ENCODE measurements at regions not wholly inside any gene's neighbourhood (a gene's known extent, or its start where the extent isn't known, plus 50 kb on each side); places are given as distances from the start of the nearest gene placed in this dataset.

DNA sequence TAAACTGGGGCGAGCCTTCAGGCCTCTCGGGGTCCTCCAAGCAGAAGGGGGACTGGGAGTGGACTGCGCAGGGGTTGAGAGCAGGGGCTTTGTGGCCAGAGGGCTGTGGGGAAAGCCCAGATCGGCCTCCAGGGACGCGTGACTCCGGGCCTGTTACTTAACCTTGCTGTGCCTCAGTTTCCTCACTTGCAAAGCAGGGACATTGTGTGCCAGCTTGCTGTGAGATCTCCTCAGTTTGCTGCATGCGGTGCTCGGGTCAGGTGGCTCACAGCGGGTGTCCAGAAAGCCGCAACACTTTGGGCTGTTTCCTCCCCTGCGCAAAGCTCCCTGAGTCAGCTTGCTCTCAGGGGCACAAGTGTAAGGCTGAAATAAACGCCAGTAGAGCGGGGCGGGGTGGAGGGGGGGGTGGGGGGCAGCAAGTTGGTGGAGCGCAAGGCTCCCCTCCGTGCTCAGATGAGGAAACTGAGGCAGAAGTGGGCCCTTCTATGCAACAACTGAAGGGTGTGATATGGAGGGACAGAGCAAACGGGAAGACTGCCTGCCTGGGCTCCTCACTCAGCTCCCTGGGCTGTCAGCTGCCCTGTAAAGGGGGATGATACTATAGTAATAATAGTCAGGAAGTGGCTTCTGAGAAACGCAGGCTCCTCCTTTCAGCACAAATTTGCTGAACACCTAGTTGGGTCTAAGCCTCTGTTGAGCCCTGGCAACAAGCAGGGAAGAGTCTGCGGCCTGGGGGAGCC, 101.0 kb downstream of the HMX1 start (continued):
- TF ChIP-seq, protein P1, sequence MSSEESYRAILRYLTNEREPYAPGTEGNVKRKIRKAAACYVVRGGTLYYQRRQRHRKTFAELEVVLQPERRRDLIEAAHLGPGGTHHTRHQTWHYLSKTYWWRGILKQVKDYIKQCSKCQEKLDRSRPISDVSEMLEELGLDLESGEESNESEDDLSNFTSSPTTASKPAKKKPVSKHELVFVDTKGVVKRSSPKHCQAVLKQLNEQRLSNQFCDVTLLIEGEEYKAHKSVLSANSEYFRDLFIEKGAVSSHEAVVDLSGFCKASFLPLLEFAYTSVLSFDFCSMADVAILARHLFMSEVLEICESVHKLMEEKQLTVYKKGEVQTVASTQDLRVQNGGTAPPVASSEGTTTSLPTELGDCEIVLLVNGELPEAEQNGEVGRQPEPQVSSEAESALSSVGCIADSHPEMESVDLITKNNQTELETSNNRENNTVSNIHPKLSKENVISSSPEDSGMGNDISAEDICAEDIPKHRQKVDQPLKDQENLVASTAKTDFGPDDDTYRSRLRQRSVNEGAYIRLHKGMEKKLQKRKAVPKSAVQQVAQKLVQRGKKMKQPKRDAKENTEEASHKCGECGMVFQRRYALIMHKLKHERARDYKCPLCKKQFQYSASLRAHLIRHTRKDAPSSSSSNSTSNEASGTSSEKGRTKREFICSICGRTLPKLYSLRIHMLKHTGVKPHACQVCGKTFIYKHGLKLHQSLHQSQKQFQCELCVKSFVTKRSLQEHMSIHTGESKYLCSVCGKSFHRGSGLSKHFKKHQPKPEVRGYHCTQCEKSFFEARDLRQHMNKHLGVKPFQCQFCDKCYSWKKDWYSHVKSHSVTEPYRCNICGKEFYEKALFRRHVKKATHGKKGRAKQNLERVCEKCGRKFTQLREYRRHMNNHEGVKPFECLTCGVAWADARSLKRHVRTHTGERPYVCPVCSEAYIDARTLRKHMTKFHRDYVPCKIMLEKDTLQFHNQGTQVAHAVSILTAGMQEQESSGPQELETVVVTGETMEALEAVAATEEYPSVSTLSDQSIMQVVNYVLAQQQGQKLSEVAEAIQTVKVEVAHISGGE (CRISPR knock-in tag; IDR thresholded peaks at IDR 0.05), result no peak
- no peak for TF ChIP-seq RAD21 (IDR thresholded peaks at IDR 0.05; ENCODE audit: insufficient read depth, low read depth, low read length)

DNA sequence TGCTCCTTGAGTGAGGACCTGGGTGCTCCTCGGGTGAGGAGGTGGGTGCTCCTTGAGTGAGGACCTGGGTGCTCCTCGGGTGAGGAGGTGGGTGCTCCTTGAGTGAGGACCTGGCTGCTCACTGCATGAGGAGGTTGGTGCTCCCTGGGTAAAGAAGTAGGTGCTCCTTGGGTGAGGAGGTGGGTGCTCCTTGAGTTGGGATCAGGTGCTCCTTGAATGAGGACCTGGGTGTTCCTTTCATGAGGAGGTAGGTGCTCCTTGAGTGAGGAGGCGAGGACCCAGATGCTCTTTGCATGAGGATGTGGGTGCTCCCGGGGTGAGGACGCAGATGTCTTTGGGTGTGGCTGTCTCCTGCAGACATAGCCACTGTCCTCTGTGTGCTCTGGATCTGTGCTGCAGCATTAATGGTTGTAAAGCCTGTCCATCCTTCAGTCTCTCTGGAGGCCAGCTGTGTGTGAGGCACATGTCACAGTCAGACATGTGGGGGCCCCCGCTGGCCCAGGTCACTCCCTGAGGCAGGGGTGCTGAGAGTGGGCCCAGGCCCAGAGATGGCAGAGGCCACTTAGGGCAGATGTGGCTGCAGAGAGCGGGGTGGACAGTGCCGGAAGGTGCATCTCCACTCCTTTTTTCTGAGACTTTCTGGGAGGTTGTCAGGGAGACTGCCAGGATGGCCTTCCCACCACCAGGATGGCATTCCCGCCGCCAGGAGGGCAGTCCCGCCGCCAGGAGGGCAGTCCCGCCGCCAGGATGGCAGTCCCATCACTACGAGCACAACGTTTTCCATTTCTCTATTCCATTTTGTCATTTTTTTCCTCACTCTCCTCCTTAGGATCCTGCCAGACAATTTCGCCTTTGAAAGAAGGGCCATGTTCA, 101.8 kb downstream of the HMX1 start:
- TF ChIP-seq, protein P2, sequence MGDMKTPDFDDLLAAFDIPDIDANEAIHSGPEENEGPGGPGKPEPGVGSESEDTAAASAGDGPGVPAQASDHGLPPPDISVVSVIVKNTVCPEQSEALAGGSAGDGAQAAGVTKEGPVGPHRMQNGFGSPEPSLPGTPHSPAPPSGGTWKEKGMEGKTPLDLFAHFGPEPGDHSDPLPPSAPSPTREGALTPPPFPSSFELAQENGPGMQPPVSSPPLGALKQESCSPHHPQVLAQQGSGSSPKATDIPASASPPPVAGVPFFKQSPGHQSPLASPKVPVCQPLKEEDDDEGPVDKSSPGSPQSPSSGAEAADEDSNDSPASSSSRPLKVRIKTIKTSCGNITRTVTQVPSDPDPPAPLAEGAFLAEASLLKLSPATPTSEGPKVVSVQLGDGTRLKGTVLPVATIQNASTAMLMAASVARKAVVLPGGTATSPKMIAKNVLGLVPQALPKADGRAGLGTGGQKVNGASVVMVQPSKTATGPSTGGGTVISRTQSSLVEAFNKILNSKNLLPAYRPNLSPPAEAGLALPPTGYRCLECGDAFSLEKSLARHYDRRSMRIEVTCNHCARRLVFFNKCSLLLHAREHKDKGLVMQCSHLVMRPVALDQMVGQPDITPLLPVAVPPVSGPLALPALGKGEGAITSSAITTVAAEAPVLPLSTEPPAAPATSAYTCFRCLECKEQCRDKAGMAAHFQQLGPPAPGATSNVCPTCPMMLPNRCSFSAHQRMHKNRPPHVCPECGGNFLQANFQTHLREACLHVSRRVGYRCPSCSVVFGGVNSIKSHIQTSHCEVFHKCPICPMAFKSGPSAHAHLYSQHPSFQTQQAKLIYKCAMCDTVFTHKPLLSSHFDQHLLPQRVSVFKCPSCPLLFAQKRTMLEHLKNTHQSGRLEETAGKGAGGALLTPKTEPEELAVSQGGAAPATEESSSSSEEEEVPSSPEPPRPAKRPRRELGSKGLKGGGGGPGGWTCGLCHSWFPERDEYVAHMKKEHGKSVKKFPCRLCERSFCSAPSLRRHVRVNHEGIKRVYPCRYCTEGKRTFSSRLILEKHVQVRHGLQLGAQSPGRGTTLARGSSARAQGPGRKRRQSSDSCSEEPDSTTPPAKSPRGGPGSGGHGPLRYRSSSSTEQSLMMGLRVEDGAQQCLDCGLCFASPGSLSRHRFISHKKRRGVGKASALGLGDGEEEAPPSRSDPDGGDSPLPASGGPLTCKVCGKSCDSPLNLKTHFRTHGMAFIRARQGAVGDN (IDR thresholded peaks at IDR 0.05), result no peak
- TF ChIP-seq GABPA (IDR thresholded peaks at IDR 0.05; ENCODE audit: low read depth), result no peak
- no peak for TF ChIP-seq SUPT20H (IDR thresholded peaks at IDR 0.05; ENCODE audit: borderline replicate concordance, control insufficient read depth, low read depth, low read length)
- no peak overlapping the region for H3K4me2 ChIP-seq (ENCODE audit: control insufficient read depth, insufficient read depth)
- ChIA-PET CTCF (no interaction called here), SMC1A (ENCODE audit: uncharacterized antibody, unreplicated experiment) (no interaction called here), POLR2A (no interaction called here), RAD21 (ENCODE audit: unreplicated experiment) (no interaction called here)
- no peaks in the 10 kb centered on the region for H3K4me1 ChIP-seq (ENCODE audit: control insufficient read depth, insufficient read depth, low read length)
- H3K27ac ChIP-seq (ENCODE audit: control insufficient read depth, insufficient read depth), result no peak overlapping the region
- no TSS peak for BruUV-seq (replicated peaks)
- H3K36me3 ChIP-seq (ENCODE audit: control insufficient read depth in 2 of 2, insufficient read depth in 2 of 2, low read length in 1 of 2), result no peaks in the 10 kb centered on the region
- 43% methylated on average over 16 of the region's 17 CpGs for WGBS (ENCODE audit: insufficient coverage, insufficient replicate concordance, low lambda C conversion rate, missing lambda C conversion rate)
- no peak for FAIRE-seq
- ATAC-seq, result no peak; the same call in 2 of the 3 replicates
- H3K79me2 ChIP-seq (ENCODE audit: control insufficient read depth, insufficient read depth, low read length), result no peaks in the 10 kb centered on the region
- intact Hi-C loops (cut with micrococcal nuclease; ENCODE audit: unreplicated experiment) (no loop called here), in situ Hi-C loops (cut with MboI) (no loop called here)
- H3K9me3 ChIP-seq (replicated peaks; ENCODE audit: control insufficient read depth, insufficient read depth, low read length), result no peaks in the 10 kb centered on the region
- no peaks in the 10 kb centered on the region for H4K20me1 ChIP-seq (ENCODE audit: control insufficient read depth, insufficient read depth)
- no peaks in the 10 kb centered on the region for H3K27me3 ChIP-seq (replicated peaks in 1 of 2; ENCODE audit: control insufficient read depth in 2 of 2, insufficient read depth in 2 of 2, low read length in 1 of 2)
- no peak overlapping the region for H3K4me3 ChIP-seq
- no peak overlapping the region for H3K9ac ChIP-seq (ENCODE audit: control insufficient read depth, insufficient read depth, low read length)
- no peak overlapping the region for H2AFZ ChIP-seq (ENCODE audit: control insufficient read depth, low read depth, low read length)
- no peak for DNase-seq (ENCODE audit: low read depth, low spot score)
